H1 (cell line): ENCODE measurements at regions not wholly inside any gene's neighbourhood (a gene's known extent, or its start where the extent isn't known, plus 50 kb on each side); places are given as distances from the start of the nearest gene placed in this dataset.

Experiments
- CTCF ChIA-PET: fragments of 300-600 bp; sonication (Branson Sonifier 250); formaldehyde crosslinking; loops from one replicate; lab custom pipeline; 2021; ENCODE audit not compliant: partially characterized antibody; lab: Charles Lee
- POLR2A ChIA-PET: fragments of 300-600 bp; sonication (Branson Sonifier 250); formaldehyde crosslinking; loops from one replicate; lab custom pipeline; 2021; ENCODE audit warnings: inconsistent platforms; ENCODE audit not compliant: partially characterized antibody; lab: Charles Lee
- DNase-seq, 2 experiments: peaks; one replicate each; pipeline versions ENCODE4 v3.0.0 to v3.0.0-alpha.2; 2010 to 2022; ENCODE audit warnings: low spot score in 2 of 2, low read depth in 1 of 2, mixed read lengths in 1 of 2
- FAIRE-seq: peaks from 2 replicates; lab custom pipeline; 2011; peaks lifted over from hg19 to GRCh38; lab: Jason Lieb, UNC
- H2AFZ ChIP-seq: 2 replicates; pipeline ENCODE4 v1.8.1; 2012; ENCODE audit warnings: low read length, inconsistent platforms
- H2AK5ac ChIP-seq: 2 replicates; pipeline ENCODE4 v1.6.1; 2013; ENCODE audit warnings: low read depth, low read length
- H2BK120ac ChIP-seq: replicated peaks from 2 replicates; pipeline ENCODE3; 2013; ENCODE audit warnings: low read depth, low read length, inconsistent platforms
- H2BK12ac ChIP-seq: 2 replicates; pipeline ENCODE4 v1.6.1; 2013; ENCODE audit warnings: low read depth, low read length
- H2BK15ac ChIP-seq: 2 replicates; pipeline ENCODE4 v1.6.1; 2013; ENCODE audit warnings: low read length
- H2BK20ac ChIP-seq: 2 replicates; pipeline ENCODE4 v1.6.1; 2013; ENCODE audit warnings: low read length
- H2BK5ac ChIP-seq: 2 replicates; pipeline ENCODE4 v1.6.1; 2013; ENCODE audit warnings: low read depth, low read length
- H3K14ac ChIP-seq: 2 replicates; pipeline ENCODE4 v1.6.1; 2013; ENCODE audit warnings: inconsistent platforms; ENCODE audit not compliant: insufficient read length
- H3K18ac ChIP-seq: 2 replicates; pipeline ENCODE4 v1.6.1; 2013; ENCODE audit warnings: low read length; ENCODE audit errors: extremely low read depth
- H3K23ac ChIP-seq: 2 replicates; pipeline ENCODE4 v1.6.1; 2013; ENCODE audit warnings: inconsistent platforms; ENCODE audit not compliant: insufficient read length
- H3K23me2 ChIP-seq: 2 replicates; pipeline ENCODE4 v1.6.1; 2013; ENCODE audit warnings: low read depth, low read length
- H3K27ac ChIP-seq: 2 replicates; pipeline ENCODE4 v1.6.1; 2011; ENCODE audit warnings: low read depth, low read length, inconsistent platforms
- H3K27me3 ChIP-seq, 4 experiments: replicated peaks in 1 of 4; 1 replicate in 1 of 4; 2 replicates in 3 of 4; pipeline versions ENCODE4 v1.6.1 to v1.8.1; 2011 to 2013; ENCODE audit warnings: low read length in 3 of 4, mild to moderate bottlenecking in 3 of 4, inconsistent platforms in 2 of 4, mixed read lengths in 2 of 4, moderate library complexity in 1 of 4; ENCODE audit not compliant: control insufficient read depth in 3 of 4, insufficient read depth in 3 of 4; ENCODE audit errors: extremely low read depth in 1 of 4
- H3K36me3 ChIP-seq, 4 experiments: 2 replicates each; pipeline versions ENCODE4 v1.6.1 to v1.8.1; 2011 to 2013; ENCODE audit warnings: mild to moderate bottlenecking in 4 of 4, low read length in 3 of 4, moderate library complexity in 2 of 4, control low read depth in 1 of 4, inconsistent platforms in 1 of 4; ENCODE audit not compliant: insufficient read depth in 4 of 4, control insufficient read depth in 2 of 4
- H3K4ac ChIP-seq: replicated peaks from 2 replicates; pipeline ENCODE3; 2013; ENCODE audit warnings: low read length, low read depth, mixed read lengths, inconsistent platforms; ENCODE audit not compliant: insufficient read length
- H3K4me1 ChIP-seq, 4 experiments: replicated peaks in 1 of 4; 1 replicate in 1 of 4; 2 replicates in 3 of 4; pipeline versions ENCODE4 v1.6.1 to v1.8.1; 2011 to 2013; ENCODE audit warnings: low read length in 3 of 4, inconsistent platforms in 2 of 4, mixed read lengths in 1 of 4; ENCODE audit not compliant: insufficient read depth in 4 of 4, control insufficient read depth in 3 of 4
- H3K4me2 ChIP-seq, 2 experiments: 2 replicates each; pipeline versions ENCODE4 v1.6.1 to v1.8.1; 2011 to 2013; ENCODE audit warnings: low read depth in 2 of 2, low read length in 2 of 2, control low read depth in 1 of 2, inconsistent platforms in 1 of 2, mild to moderate bottlenecking in 1 of 2; ENCODE audit not compliant: insufficient read depth in 1 of 2
- H3K4me3 ChIP-seq, 4 experiments: fragments of 200-600, 300-600 bp in 1 of 4; sonication (generic), shearing (Covaris generic), sonication (Bioruptor Twin) in 1 of 4; 2 replicates each; pipeline versions ENCODE4 v1.5.1 to v1.8.1; 2011 to 2016; ENCODE audit warnings: low read length in 4 of 4, low read depth in 3 of 4, control low read depth in 2 of 4, inconsistent platforms in 2 of 4, mild to moderate bottlenecking in 2 of 4, mixed read lengths in 1 of 4, moderate library complexity in 1 of 4; ENCODE audit not compliant: insufficient read depth in 2 of 4; ENCODE audit errors: extremely low read depth in 1 of 4
- H3K56ac ChIP-seq: replicated peaks from 2 replicates; pipeline ENCODE3; 2013; ENCODE audit warnings: low read depth, mild to moderate bottlenecking, mixed read lengths, low read length, inconsistent platforms; ENCODE audit not compliant: insufficient read length
- H3K79me1 ChIP-seq: 2 replicates; pipeline ENCODE4 v1.6.1; 2013; ENCODE audit warnings: low read depth, low read length, control low read depth
- H3K79me2 ChIP-seq, 2 experiments: 2 replicates each; pipeline versions ENCODE4 v1.6.1 to v1.8.1; 2012 to 2013; ENCODE audit warnings: low read length in 2 of 2, mild to moderate bottlenecking in 2 of 2, inconsistent platforms in 1 of 2; ENCODE audit not compliant: insufficient read depth in 2 of 2, control insufficient read depth in 1 of 2
- H3K9ac ChIP-seq, 4 experiments: replicated peaks in 1 of 4; 1 replicate in 1 of 4; 2 replicates in 3 of 4; pipeline versions ENCODE4 v1.6.1 to v1.8.1; 2011 to 2013; ENCODE audit warnings: low read depth in 3 of 4, low read length in 3 of 4, control low read depth in 2 of 4, mild to moderate bottlenecking in 2 of 4, moderate library complexity in 2 of 4, inconsistent platforms in 1 of 4; ENCODE audit errors: extremely low read depth in 1 of 4
- H3K9me3 ChIP-seq, 2 experiments: 2 replicates each; pipeline versions ENCODE4 v1.6.1 to v1.8.1; 2012 to 2013; ENCODE audit warnings: mild to moderate bottlenecking in 2 of 2, moderate library complexity in 2 of 2, control low read depth in 1 of 2, inconsistent platforms in 1 of 2, low read depth in 1 of 2, low read length in 1 of 2, mixed read lengths in 1 of 2; ENCODE audit not compliant: insufficient read depth in 2 of 2
- H4K20me1 ChIP-seq, 2 experiments: replicated peaks in 1 of 2; 2 replicates each; pipeline versions ENCODE3 to v1.8.1; 2011 to 2013; ENCODE audit warnings: inconsistent platforms in 2 of 2, low read length in 2 of 2, mild to moderate bottlenecking in 1 of 2; ENCODE audit not compliant: insufficient read depth in 2 of 2, control insufficient read depth in 1 of 2
- H4K5ac ChIP-seq: 2 replicates; pipeline ENCODE4 v1.6.1; 2013; ENCODE audit warnings: low read length, low read depth, mixed read lengths, inconsistent platforms; ENCODE audit not compliant: insufficient read length
- H4K8ac ChIP-seq: 2 replicates; pipeline ENCODE4 v1.8.0; 2013; ENCODE audit warnings: mild to moderate bottlenecking, moderate library complexity, low read length, inconsistent platforms; ENCODE audit not compliant: insufficient read depth; ENCODE audit errors: extremely low read depth
- H4K91ac ChIP-seq: replicated peaks from 2 replicates; pipeline ENCODE3; 2013; ENCODE audit warnings: low read length, mixed read lengths, inconsistent platforms; ENCODE audit not compliant: insufficient read length
- CBX5 ChIP-seq: fragments of 300-800, 300-1000 bp; sonication (generic); IDR thresholded peaks from 2 replicates; pipeline ENCODE4 v1.7.1; 2016; ENCODE audit warnings: antibody characterized with exemption, low read length, low read depth
- CBX8 ChIP-seq: fragments of 300-800, 300-1000 bp; sonication (generic); IDR thresholded peaks from 2 replicates; pipeline ENCODE4 v1.7.1; 2016; ENCODE audit warnings: low read depth, low read length, borderline replicate concordance
- CHD2 ChIP-seq: IDR thresholded peaks from 2 replicates; pipeline ENCODE4 v1.6.1; 2012; ENCODE audit warnings: low read length, improper control_type of control experiment
- EZH2 ChIP-seq: fragments of 200-600 bp; sonication (generic); IDR thresholded peaks from 2 replicates; pipeline ENCODE4 v1.7.1; 2012; ENCODE audit warnings: low read depth, mild to moderate bottlenecking, moderate library complexity, low read length, inconsistent platforms; ENCODE audit not compliant: severe bottlenecking
- KDM1A ChIP-seq: fragments of 200-600, 300-600 bp; sonication (generic); IDR thresholded peaks from 2 replicates; pipeline ENCODE4 v1.7.1; 2016; ENCODE audit warnings: mild to moderate bottlenecking, low read length, borderline replicate concordance
- POU5F1 ChIP-seq: IDR thresholded peaks from 2 replicates; pipeline ENCODE4 v1.6.1; 2011; ENCODE audit warnings: low read depth, mild to moderate bottlenecking, low read length, moderate library complexity
- SAP30 ChIP-seq: fragments of 300-600 bp; sonication (generic); IDR thresholded peaks from 2 replicates; pipeline ENCODE4 v1.7.1; 2012; ENCODE audit warnings: low read length, moderate library complexity, mild to moderate bottlenecking, inconsistent platforms; ENCODE audit not compliant: insufficient read depth, insufficient replicate concordance
- SIX5 ChIP-seq: IDR thresholded peaks from 2 replicates; pipeline ENCODE4 v1.6.1; 2011; ENCODE audit warnings: mild to moderate bottlenecking, low read depth, low read length
- SUZ12 ChIP-seq: fragments of 200-600 bp; sonication (generic); IDR thresholded peaks from 2 replicates; pipeline ENCODE4 v1.6.1; 2012; ENCODE audit warnings: mild to moderate bottlenecking, inconsistent platforms, low read length, moderate library complexity, mixed read lengths
- TAF1 ChIP-seq: IDR thresholded peaks from 2 replicates; pipeline ENCODE4 v1.6.1; 2011; ENCODE audit warnings: mild to moderate bottlenecking, low read depth, low read length
- TCF12 ChIP-seq: IDR thresholded peaks from 2 replicates; pipeline ENCODE4 v1.6.1; 2011; ENCODE audit warnings: low read depth, mild to moderate bottlenecking, low read length
- WGBS, 2 experiments: shearing (Covaris generic) in 1 of 2; methylation state at CpG; one replicate each; pipeline versions ENCODE4 v1.1.6 to v1.1.7; 2013 to 2015; ENCODE audit warnings: low lambda C conversion rate in 2 of 2, mixed read lengths in 2 of 2, inconsistent platforms in 1 of 2, low coverage in 1 of 2, missing lambda C conversion rate in 1 of 2; ENCODE audit not compliant: insufficient replicate concordance in 2 of 2, insufficient coverage in 1 of 2, insufficient read length in 1 of 2; ENCODE audit errors: extremely low coverage in 1 of 2, missing lambda C conversion rate in 1 of 2; 5-methylcytosine and 5-hydroxymethylcytosine counted together
- TF ChIP-seq, protein P1 (sequence below): IDR thresholded peaks from 2 replicates; pipeline ENCODE4 v1.6.1; 2012; ENCODE audit warnings: low read length, inconsistent platforms
- TF ChIP-seq, protein P2 (sequence below): IDR thresholded peaks from 2 replicates; pipeline ENCODE4 v1.6.1; 2011; ENCODE audit warnings: low read depth, mild to moderate bottlenecking, low read length; ENCODE audit not compliant: insufficient read depth

DNA sequence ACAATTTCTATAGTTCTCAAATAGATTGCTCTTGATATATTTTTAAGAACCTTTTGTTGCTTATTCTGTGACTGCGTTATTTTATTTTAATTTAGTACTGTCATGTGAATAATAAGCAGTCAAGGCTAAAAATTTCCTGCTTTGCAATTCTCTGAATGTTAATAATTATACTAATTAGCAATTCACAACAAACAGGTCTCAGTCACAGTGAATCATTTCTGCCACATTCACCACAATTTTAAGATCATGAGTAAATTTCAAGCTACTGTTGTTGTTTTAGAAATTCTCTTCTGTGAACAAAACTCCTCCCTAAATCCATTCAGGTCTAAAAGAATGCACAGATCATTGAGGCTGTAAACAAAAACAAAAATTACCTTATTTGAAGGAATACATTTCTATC lies 339.6 kb upstream of the DPYD start:
- Histone ChIP-seq H2BK5ac (no peak overlapping the region), H3K56ac (no peak overlapping the region), H3K36me3 (no peaks in the 10 kb centered on the region), H3K4me1 (no peaks in the 10 kb centered on the region), H3K27ac (no peak overlapping the region), H2AFZ (no peak overlapping the region), H3K27me3 (peaks cover 0 to 1% (median 0%) of the 10 kb centered on the region in 4 experiments; a peak in 1 of 7 replicates)
- TF ChIP-seq, protein P1, sequence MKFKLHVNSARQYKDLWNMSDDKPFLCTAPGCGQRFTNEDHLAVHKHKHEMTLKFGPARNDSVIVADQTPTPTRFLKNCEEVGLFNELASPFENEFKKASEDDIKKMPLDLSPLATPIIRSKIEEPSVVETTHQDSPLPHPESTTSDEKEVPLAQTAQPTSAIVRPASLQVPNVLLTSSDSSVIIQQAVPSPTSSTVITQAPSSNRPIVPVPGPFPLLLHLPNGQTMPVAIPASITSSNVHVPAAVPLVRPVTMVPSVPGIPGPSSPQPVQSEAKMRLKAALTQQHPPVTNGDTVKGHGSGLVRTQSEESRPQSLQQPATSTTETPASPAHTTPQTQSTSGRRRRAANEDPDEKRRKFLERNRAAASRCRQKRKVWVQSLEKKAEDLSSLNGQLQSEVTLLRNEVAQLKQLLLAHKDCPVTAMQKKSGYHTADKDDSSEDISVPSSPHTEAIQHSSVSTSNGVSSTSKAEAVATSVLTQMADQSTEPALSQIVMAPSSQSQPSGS: no peak
- TF ChIP-seq KDM1A (no peak), CBX5 (no peak), CHD2 (no peak), EZH2 (no peak), TAF1 (no peak), SUZ12 (no peak), POU5F1 (no peak), TCF12 (no peak), CBX8 (no peak), SAP30 (no peak), SIX5 (no peak)
- TF ChIP-seq, protein P2, sequence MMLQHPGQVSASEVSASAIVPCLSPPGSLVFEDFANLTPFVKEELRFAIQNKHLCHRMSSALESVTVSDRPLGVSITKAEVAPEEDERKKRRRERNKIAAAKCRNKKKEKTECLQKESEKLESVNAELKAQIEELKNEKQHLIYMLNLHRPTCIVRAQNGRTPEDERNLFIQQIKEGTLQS: no peak
- TF ChIP-seq, all 59 proteins: peak for 0
- no peak overlapping the region for H4K91ac ChIP-seq
- no peak overlapping the region for H3K4ac ChIP-seq
- H2BK12ac ChIP-seq: no peak overlapping the region
- no peaks in the 10 kb centered on the region for H3K79me2 ChIP-seq
- no peak for DNase-seq
- H3K79me1 ChIP-seq: no peaks in the 10 kb centered on the region
- H3K23ac ChIP-seq: no peak overlapping the region
- ChIA-PET POLR2A (no interaction called here), CTCF (interaction anchor here (0.9 to 1.4 kb wide), 2 partner anchors 15 to 37 kb away, joined by 3 to 5 read pairs; no protein-coding TSS in a partner anchor)
- H3K18ac ChIP-seq: no peak overlapping the region
- H3K4me2 ChIP-seq: no peak overlapping the region
- H2BK15ac ChIP-seq: no peak overlapping the region
- H3K14ac ChIP-seq: no peak overlapping the region
- H2BK120ac ChIP-seq: no peak overlapping the region
- no peak overlapping the region for H3K4me3 ChIP-seq
- WGBS, 2 experiments: 92% methylated on average over 1 of the region's 1 CpG; no CpG with 5 or more reads in 1 of the 2 experiments
- H4K20me1 ChIP-seq: no peaks in the 10 kb centered on the region
- no peak for FAIRE-seq
- H3K9ac ChIP-seq: no peak overlapping the region
- no peaks in the 10 kb centered on the region for H3K9me3 ChIP-seq
- no peak overlapping the region for H2BK20ac ChIP-seq
- no peaks in the 10 kb centered on the region; the same call in 1 of the 2 replicates for H3K23me2 ChIP-seq
- H4K8ac ChIP-seq: no peak overlapping the region
- no peak overlapping the region for H2AK5ac ChIP-seq
- no peak overlapping the region for H4K5ac ChIP-seq
